NCI-H69 (cell line): ENCODE measurements at regions not wholly inside any gene's neighbourhood (a gene's known extent, or its start where the extent isn't known, plus 50 kb on each side); places are given as distances from the start of the nearest gene placed in this dataset.
A peak's percentile ranks its signal among the peaks of the same experiment; 100 is the strongest.

Experiments used
- DNase-seq: peaks from one replicate; lab custom pipeline; 2025; lab: John Stamatoyannopoulos, UW

- DNase-seq, result peak; percentile 19
Measured at GRCh38 chr6:22807818-22808217, 238.5 kb downstream of the HDGFL1 start.

- no peak for DNase-seq
Measured at GRCh38 chr6:22808466-22808865, 239.1 kb downstream of the HDGFL1 start.

- DNase-seq, result peak; percentile 30
Measured at GRCh38 chr6:22809370-22809769, 240.0 kb downstream of the HDGFL1 start.

- no peak for DNase-seq
Measured at GRCh38 chr6:22819209-22819608, 249.8 kb downstream of the HDGFL1 start.

- DNase-seq, result no peak
Measured at GRCh38 chr6:22821664-22822320, 252.4 kb downstream of the HDGFL1 start.

- DNase-seq, result peak; percentile 73
Measured at GRCh38 chr6:22825210-22825609, 255.8 kb downstream of the HDGFL1 start.

- DNase-seq, result no peak
Measured at GRCh38 chr6:22826961-22827360, 257.6 kb downstream of the HDGFL1 start.

- peak; percentile 54 for DNase-seq
Measured at GRCh38 chr6:22827760-22828159, 258.4 kb downstream of the HDGFL1 start.

GRCh38 chr6:22828179-22829062 lies 259.1 kb downstream of the HDGFL1 start:
- DNase-seq, result peak; percentile 92

- peak; percentile 49 for DNase-seq
Measured at GRCh38 chr6:22829070-22829469, 259.7 kb downstream of the HDGFL1 start.

- DNase-seq, result no peak
Measured at GRCh38 chr6:22830463-22830862, 261.1 kb downstream of the HDGFL1 start.

- no peak for DNase-seq
Measured at GRCh38 chr6:22833191-22833590, 263.8 kb downstream of the HDGFL1 start.

GRCh38 chr6:22838345-22838744 lies 269.0 kb downstream of the HDGFL1 start:
- no peak for DNase-seq

GRCh38 chr6:22845467-22845866 lies 276.1 kb downstream of the HDGFL1 start:
- DNase-seq, result no peak

GRCh38 chr6:22848121-22848520 lies 278.8 kb downstream of the HDGFL1 start:
- peak; percentile 36 for DNase-seq

GRCh38 chr6:22849921-22850320 lies 280.6 kb downstream of the HDGFL1 start:
- DNase-seq, result no peak

- peak; percentile 34 for DNase-seq
Measured at GRCh38 chr6:22852101-22852500, 282.7 kb downstream of the HDGFL1 start.

- DNase-seq, result no peak
Measured at GRCh38 chr6:22873513-22874136, 304.3 kb downstream of the HDGFL1 start.

- no peak for DNase-seq
Measured at GRCh38 chr6:22875845-22876244, 306.5 kb downstream of the HDGFL1 start.

GRCh38 chr6:22878324-22878701 lies 308.9 kb downstream of the HDGFL1 start:
- no peak for DNase-seq

- no peak for DNase-seq
Measured at GRCh38 chr6:22878706-22879105, 309.3 kb downstream of the HDGFL1 start.

GRCh38 chr6:22880686-22881433 lies 311.5 kb downstream of the HDGFL1 start:
- DNase-seq, result no peak
